Esophagus squamous epithelium (tissue), 4 donors: ENCODE measurements at regions not wholly inside any gene's neighbourhood (a gene's known extent, or its start where the extent isn't known, plus 50 kb on each side); places are given as distances from the start of the nearest gene placed in this dataset.

Source experiments
- POLR2A ChIP-seq, 4 donors: fragments of 450-650 bp; IDR thresholded peaks; one replicate each; pipeline ENCODE4 v1.6.1; 2017; ENCODE audit warnings: antibody characterized with exemption in 4 of 4, mild to moderate bottlenecking in 4 of 4, moderate library complexity in 3 of 4
- TF ChIP-seq, protein P1 (sequence below), 6 experiments: fragments of 450-650 bp in 4 of 6; fragments of 200-600 bp in 2 of 6; sonication (generic) in 2 of 6; IDR thresholded peaks; one replicate each; pipeline ENCODE4 v1.5.1; 2016 to 2019; ENCODE audit warnings: antibody characterized with exemption in 6 of 6, mild to moderate bottlenecking in 4 of 6, moderate library complexity in 4 of 6

DNA sequence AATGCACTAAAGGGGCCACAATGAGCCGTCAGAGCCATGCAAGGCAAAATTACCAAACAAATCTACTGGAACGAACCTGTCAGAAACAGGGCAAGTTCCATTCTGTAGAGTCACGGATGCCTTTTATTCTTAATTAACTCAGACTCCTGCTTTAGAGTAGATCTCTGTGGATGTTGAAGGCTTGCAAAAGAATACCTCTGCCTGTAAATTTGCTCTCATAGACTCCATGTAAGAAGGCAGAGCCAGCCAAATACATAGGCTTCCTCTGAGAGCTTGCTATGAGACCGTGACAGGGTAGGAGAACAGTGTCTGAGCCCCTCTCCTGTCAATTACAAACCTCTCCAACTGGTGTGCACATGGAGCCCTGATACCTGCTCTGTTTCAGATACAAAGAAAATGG, 787.9 kb upstream of the POM121L12 start:
- TF ChIP-seq, protein P1, sequence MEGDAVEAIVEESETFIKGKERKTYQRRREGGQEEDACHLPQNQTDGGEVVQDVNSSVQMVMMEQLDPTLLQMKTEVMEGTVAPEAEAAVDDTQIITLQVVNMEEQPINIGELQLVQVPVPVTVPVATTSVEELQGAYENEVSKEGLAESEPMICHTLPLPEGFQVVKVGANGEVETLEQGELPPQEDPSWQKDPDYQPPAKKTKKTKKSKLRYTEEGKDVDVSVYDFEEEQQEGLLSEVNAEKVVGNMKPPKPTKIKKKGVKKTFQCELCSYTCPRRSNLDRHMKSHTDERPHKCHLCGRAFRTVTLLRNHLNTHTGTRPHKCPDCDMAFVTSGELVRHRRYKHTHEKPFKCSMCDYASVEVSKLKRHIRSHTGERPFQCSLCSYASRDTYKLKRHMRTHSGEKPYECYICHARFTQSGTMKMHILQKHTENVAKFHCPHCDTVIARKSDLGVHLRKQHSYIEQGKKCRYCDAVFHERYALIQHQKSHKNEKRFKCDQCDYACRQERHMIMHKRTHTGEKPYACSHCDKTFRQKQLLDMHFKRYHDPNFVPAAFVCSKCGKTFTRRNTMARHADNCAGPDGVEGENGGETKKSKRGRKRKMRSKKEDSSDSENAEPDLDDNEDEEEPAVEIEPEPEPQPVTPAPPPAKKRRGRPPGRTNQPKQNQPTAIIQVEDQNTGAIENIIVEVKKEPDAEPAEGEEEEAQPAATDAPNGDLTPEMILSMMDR (IDR thresholded peaks at IDR 0.05), result no peak
- no peak for TF ChIP-seq POLR2A (IDR thresholded peaks at IDR 0.05)
